Activated CD8-positive, alpha-beta memory T cell treated with anti-CD3 and anti-CD28 coated beads, Interleukin-2, amount 10 ng/mL, durations not matched to agents 7 days and 5 days (primary cell): ENCODE measurements at regions not wholly inside any gene's neighbourhood (a gene's known extent, or its start where the extent isn't known, plus 50 kb on each side); places are given as distances from the start of the nearest gene placed in this dataset.

ENCODE experiments used
- ATAC-seq: fragments of 150-1000 bp; cut with Tn5 transposase; one replicate; pipeline ENCODE4 v1.10.0; 2021; ENCODE audit warnings: moderate library complexity
- CTCF ChIA-PET: fragments of 350-600 bp; sonication (Branson Sonifier 250); formaldehyde crosslinking; loops from one replicate; lab custom pipeline; 2021; ENCODE audit warnings: antibody characterized with exemption; lab: Charles Lee
- DNase-seq: peaks from one replicate; pipeline ENCODE4 v3.0.0-alpha.2; 2020
- H3K27ac Mint-ChIP-seq: one replicate; pipeline ENCODE4 v1.8.0; 2021; ENCODE audit warnings: mild to moderate bottlenecking, mixed read lengths
- H3K27me3 Mint-ChIP-seq: one replicate; pipeline ENCODE4 v1.8.0; 2021; ENCODE audit warnings: mixed read lengths
- H3K36me3 Mint-ChIP-seq: one replicate; pipeline ENCODE4 v1.8.0; 2021; ENCODE audit warnings: mild to moderate bottlenecking, mixed read lengths
- H3K4me1 Mint-ChIP-seq: one replicate; pipeline ENCODE4 v1.8.0; 2021; ENCODE audit warnings: mixed read lengths
- H3K4me3 Mint-ChIP-seq: one replicate; pipeline ENCODE4 v1.8.0; 2021; ENCODE audit warnings: mild to moderate bottlenecking, moderate library complexity, mixed read lengths
- H3K9me3 Mint-ChIP-seq: one replicate; pipeline ENCODE4 v1.8.0; 2022; ENCODE audit warnings: low read depth, mixed read lengths

- H3K4me1 Mint-ChIP-seq = no peaks in the 10 kb centered on the region
- H3K36me3 Mint-ChIP-seq = no peaks in the 10 kb centered on the region
- CTCF ChIA-PET = no interaction called here
- DNase-seq (no peak), ATAC-seq (no peak)
- no peak overlapping the region for H3K27ac Mint-ChIP-seq
- no peaks in the 10 kb centered on the region for H3K9me3 Mint-ChIP-seq
- no peaks in the 10 kb centered on the region for H3K27me3 Mint-ChIP-seq
- H3K4me3 Mint-ChIP-seq = no peak overlapping the region
Measured at GRCh38 chrY:14411334-14411733, 113.0 kb upstream of the NLGN4Y start.

- CTCF ChIA-PET = no interaction called here
- H3K27ac Mint-ChIP-seq = no peak overlapping the region
- no peaks in the 10 kb centered on the region for H3K27me3 Mint-ChIP-seq
- DNase-seq = no peak
- no peaks in the 10 kb centered on the region for H3K9me3 Mint-ChIP-seq
- no peaks in the 10 kb centered on the region for H3K4me1 Mint-ChIP-seq
- H3K36me3 Mint-ChIP-seq = no peaks in the 10 kb centered on the region
- no peak overlapping the region for H3K4me3 Mint-ChIP-seq
- ATAC-seq = no peak
Measured at GRCh38 chrY:14436546-14436945, 87.8 kb upstream of the NLGN4Y start.

GRCh38 chrY:14437626-14438025, 86.7 kb upstream of the NLGN4Y start:
- CTCF ChIA-PET = no interaction called here
- H3K27ac Mint-ChIP-seq = no peak overlapping the region
- no peaks in the 10 kb centered on the region for H3K27me3 Mint-ChIP-seq
- no peaks in the 10 kb centered on the region for H3K4me1 Mint-ChIP-seq
- ATAC-seq (no peak), DNase-seq (no peak)
- no peaks in the 10 kb centered on the region for H3K9me3 Mint-ChIP-seq
- no peaks in the 10 kb centered on the region for H3K36me3 Mint-ChIP-seq
- no peak overlapping the region for H3K4me3 Mint-ChIP-seq

- ATAC-seq (no peak), DNase-seq (no peak)
- H3K9me3 Mint-ChIP-seq = no peaks in the 10 kb centered on the region
- CTCF ChIA-PET = no interaction called here
- H3K27me3 Mint-ChIP-seq = no peaks in the 10 kb centered on the region
- H3K4me1 Mint-ChIP-seq = no peaks in the 10 kb centered on the region
- no peak overlapping the region for H3K27ac Mint-ChIP-seq
- no peaks in the 10 kb centered on the region for H3K36me3 Mint-ChIP-seq
- no peak overlapping the region for H3K4me3 Mint-ChIP-seq
Measured at GRCh38 chrY:14438395-14438794, 85.9 kb upstream of the NLGN4Y start.

- CTCF ChIA-PET = no interaction called here
- ATAC-seq = no peak
- Mint-ChIP-seq H3K27me3 (no peaks in the 10 kb centered on the region), H3K9me3 (peaks cover 2% of the 10 kb centered on the region), H3K36me3 (no peaks in the 10 kb centered on the region), H3K4me1 (no peaks in the 10 kb centered on the region), H3K27ac (no peak overlapping the region), H3K4me3 (no peak overlapping the region)
- no peak for DNase-seq
Measured at GRCh38 chrY:14444550-14444949, 79.8 kb upstream of the NLGN4Y start.

GRCh38 chrY:14468151-14468683, 56.1 kb upstream of the NLGN4Y start:
- Mint-ChIP-seq H3K27me3 (no peaks in the 10 kb centered on the region), H3K36me3 (no peaks in the 10 kb centered on the region), H3K27ac (peak overlapping the region; percentile 54), H3K4me1 (peaks cover 19% of the 10 kb centered on the region), H3K4me3 (no peak overlapping the region), H3K9me3 (no peaks in the 10 kb centered on the region)
- CTCF ChIA-PET = no interaction called here
- DNase-seq = peak; percentile 38
- no peak for ATAC-seq

- Mint-ChIP-seq H3K9me3 (peaks cover 6% of the 10 kb centered on the region), H3K4me3 (no peak overlapping the region), H3K27ac (no peak overlapping the region), H3K4me1 (peaks cover 14% of the 10 kb centered on the region), H3K36me3 (no peaks in the 10 kb centered on the region), H3K27me3 (no peaks in the 10 kb centered on the region)
- DNase-seq (no peak), ATAC-seq (no peak)
- CTCF ChIA-PET = no interaction called here
Measured at GRCh38 chrY:14472421-14472820, 51.9 kb upstream of the NLGN4Y start.

GRCh38 chrY:14473320-14473719, 51.0 kb upstream of the NLGN4Y start:
- CTCF ChIA-PET = no interaction called here
- no peak for ATAC-seq
- Mint-ChIP-seq H3K36me3 (no peaks in the 10 kb centered on the region), H3K27me3 (no peaks in the 10 kb centered on the region), H3K4me1 (peaks cover 5% of the 10 kb centered on the region), H3K9me3 (peaks cover 6% of the 10 kb centered on the region), H3K4me3 (no peak overlapping the region), H3K27ac (no peak overlapping the region)
- no peak for DNase-seq
